ENCODE measurements at regions not wholly inside any gene's neighbourhood (a gene's known extent, or its start where the extent isn't known, plus 50 kb on each side); places are given as distances from the start of the nearest gene placed in this dataset.

DNA sequence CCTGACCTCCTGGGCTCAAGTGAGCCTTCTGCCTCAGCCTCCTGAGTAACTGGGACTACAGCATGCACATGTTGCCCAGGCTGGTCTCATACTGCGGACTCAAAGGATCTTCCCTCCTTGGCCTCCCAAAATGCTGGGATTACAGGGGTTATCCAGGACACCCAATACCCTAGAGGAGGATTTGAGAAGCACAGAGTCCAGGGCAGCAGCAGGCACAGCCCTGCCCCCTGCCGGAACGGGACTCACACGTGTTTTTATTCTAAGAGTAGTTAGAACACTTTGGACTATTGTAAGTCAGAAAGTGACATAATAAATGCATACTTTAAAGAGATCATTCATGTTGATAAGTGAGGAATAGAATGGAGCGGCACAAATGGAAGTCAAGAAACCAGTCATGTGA, 80.2 kb downstream of the C6orf118 start:
- Mint-ChIP-seq H3K9me3 (peaks cover 3% of the 10 kb centered on the region), H3K4me1 (no peaks in the 10 kb centered on the region), H3K27me3 (no peaks in the 10 kb centered on the region), H3K27ac (no peak overlapping the region), H3K36me3 (ENCODE audit: low read depth) (no peaks in the 10 kb centered on the region), H3K4me3 (no peak overlapping the region)
- DNase-seq, result no peak
- intact Hi-C loops (cut with micrococcal nuclease), result no loop called here

GRCh38 chr6:165227644-165228329, 81.6 kb downstream of the C6orf118 start:
- H3K27ac Mint-ChIP-seq, result no peak overlapping the region
- H3K4me1 Mint-ChIP-seq, result no peaks in the 10 kb centered on the region
- DNase-seq, result no peak
- no peak overlapping the region for H3K4me3 Mint-ChIP-seq
- no peaks in the 10 kb centered on the region for H3K27me3 Mint-ChIP-seq
- peaks cover 3% of the 10 kb centered on the region for H3K9me3 Mint-ChIP-seq
- H3K36me3 Mint-ChIP-seq (ENCODE audit: low read depth), result no peaks in the 10 kb centered on the region
- intact Hi-C loops (cut with micrococcal nuclease), result no loop called here

- Mint-ChIP-seq H3K27ac (no peak overlapping the region), H3K4me3 (no peak overlapping the region), H3K9me3 (peaks cover 3% of the 10 kb centered on the region), H3K27me3 (no peaks in the 10 kb centered on the region), H3K36me3 (ENCODE audit: low read depth) (no peaks in the 10 kb centered on the region), H3K4me1 (no peaks in the 10 kb centered on the region)
- intact Hi-C loops (cut with micrococcal nuclease), result no loop called here
- no peak for DNase-seq
These were observed 85.7 kb downstream of the C6orf118 start for GRCh38 chr6:165223736-165224135.

DNA sequence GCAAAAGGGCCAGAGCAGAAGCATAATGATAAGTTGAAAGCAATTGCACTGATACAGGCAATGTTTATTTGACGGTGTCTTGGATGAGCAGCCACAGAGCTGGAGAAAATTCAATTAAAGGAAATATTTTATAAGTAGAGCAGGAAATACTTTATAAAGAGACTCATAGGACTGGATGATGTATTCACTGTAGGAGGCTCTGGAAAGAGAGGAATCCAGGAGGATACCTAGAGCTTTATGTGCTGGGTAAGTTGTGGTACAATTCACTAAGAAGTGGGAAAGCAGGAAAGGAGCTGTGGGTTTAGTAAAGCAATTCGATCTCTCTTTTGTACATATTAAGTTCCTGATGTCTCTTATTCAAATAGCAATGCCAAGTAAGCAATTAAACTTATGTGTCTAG, 86.3 kb downstream of the C6orf118 start:
- DNase-seq, result no peak
- H3K27ac Mint-ChIP-seq, result no peak overlapping the region
- no peaks in the 10 kb centered on the region for H3K27me3 Mint-ChIP-seq
- H3K4me1 Mint-ChIP-seq, result no peaks in the 10 kb centered on the region
- no peak overlapping the region for H3K4me3 Mint-ChIP-seq
- peaks cover 3% of the 10 kb centered on the region for H3K9me3 Mint-ChIP-seq
- H3K36me3 Mint-ChIP-seq (ENCODE audit: low read depth), result no peaks in the 10 kb centered on the region
- intact Hi-C loops (cut with micrococcal nuclease), result no loop called here

DNA sequence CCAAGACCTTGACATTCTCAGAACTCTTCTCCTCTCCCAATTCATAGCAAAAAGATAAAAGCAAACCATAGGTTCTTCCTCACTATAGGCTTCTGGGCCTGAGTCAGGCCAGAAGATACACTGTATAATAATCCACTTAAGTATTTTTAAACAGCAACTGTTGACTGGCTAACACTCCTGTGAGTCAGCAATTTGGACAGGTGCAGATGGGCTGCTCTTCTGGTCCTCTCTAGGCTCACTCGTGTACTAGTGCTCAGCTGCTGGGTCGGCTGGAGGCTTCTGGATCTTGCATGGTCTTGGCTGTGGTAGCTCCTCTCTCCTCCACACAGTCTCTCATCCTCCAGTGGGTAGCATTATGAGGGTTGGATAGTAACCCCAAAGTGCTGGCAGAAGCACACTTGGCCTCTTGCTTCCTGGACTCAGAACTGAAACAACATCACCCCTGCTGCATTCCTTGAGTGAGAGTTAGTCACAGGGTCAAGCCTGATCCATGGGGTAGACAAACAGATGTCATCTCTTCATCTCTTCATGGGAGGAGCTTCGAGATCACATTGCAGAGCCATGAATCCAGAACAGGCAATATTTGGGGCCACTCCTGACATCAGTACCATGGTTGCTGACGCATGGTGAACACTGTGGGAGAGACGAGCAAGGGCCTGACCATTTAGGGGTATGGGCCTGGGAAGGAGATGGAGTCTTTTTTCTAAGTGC, 86.9 kb downstream of the C6orf118 start:
- Mint-ChIP-seq H3K9me3 (peaks cover 3% of the 10 kb centered on the region), H3K27me3 (no peaks in the 10 kb centered on the region), H3K36me3 (ENCODE audit: low read depth) (no peaks in the 10 kb centered on the region), H3K4me1 (no peaks in the 10 kb centered on the region), H3K27ac (no peak overlapping the region), H3K4me3 (no peak overlapping the region)
- intact Hi-C loops (cut with micrococcal nuclease), result no loop called here
- DNase-seq, result no peak

- Mint-ChIP-seq H3K9me3 (no peaks in the 10 kb centered on the region), H3K36me3 (ENCODE audit: low read depth) (no peaks in the 10 kb centered on the region), H3K4me3 (no peak overlapping the region), H3K4me1 (no peaks in the 10 kb centered on the region), H3K27ac (no peak overlapping the region), H3K27me3 (no peaks in the 10 kb centered on the region)
- no peak for DNase-seq
- intact Hi-C loops (cut with micrococcal nuclease), result no loop called here
These were observed 89.4 kb downstream of the C6orf118 start for GRCh38 chr6:165220045-165220444.

DNA sequence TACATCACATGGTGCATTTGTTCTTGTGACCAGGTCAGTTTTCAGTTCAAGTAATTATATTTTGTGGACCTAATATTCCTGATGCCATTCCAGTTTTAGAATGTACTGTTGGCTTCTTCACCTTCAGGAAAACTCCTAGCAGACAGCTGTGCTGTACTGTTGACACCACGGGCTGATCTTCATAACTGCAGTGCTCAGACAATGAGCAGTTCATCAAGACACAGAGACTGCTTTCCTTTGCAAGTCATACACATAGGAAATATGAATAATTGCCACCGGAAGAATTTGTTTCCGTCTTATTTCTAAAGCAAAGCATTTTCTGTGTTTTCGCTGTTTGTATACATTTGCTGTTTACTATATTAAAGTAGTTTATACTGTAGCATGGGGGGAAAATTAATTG, 89.8 kb downstream of the C6orf118 start:
- H3K4me1 Mint-ChIP-seq, result no peaks in the 10 kb centered on the region
- H3K9me3 Mint-ChIP-seq, result no peaks in the 10 kb centered on the region
- H3K27me3 Mint-ChIP-seq, result no peaks in the 10 kb centered on the region
- no peak overlapping the region for H3K27ac Mint-ChIP-seq
- intact Hi-C loops (cut with micrococcal nuclease), result no loop called here
- H3K36me3 Mint-ChIP-seq (ENCODE audit: low read depth), result no peaks in the 10 kb centered on the region
- no peak overlapping the region for H3K4me3 Mint-ChIP-seq
- DNase-seq, result no peak

- Mint-ChIP-seq H3K27me3 (no peaks in the 10 kb centered on the region), H3K36me3 (ENCODE audit: low read depth) (no peaks in the 10 kb centered on the region), H3K27ac (no peak overlapping the region), H3K4me1 (no peaks in the 10 kb centered on the region), H3K9me3 (no peaks in the 10 kb centered on the region), H3K4me3 (no peak overlapping the region)
- no peak for DNase-seq
- intact Hi-C loops (cut with micrococcal nuclease), result no loop called here
These were observed 90.6 kb downstream of the C6orf118 start for GRCh38 chr6:165218829-165219228.

DNA sequence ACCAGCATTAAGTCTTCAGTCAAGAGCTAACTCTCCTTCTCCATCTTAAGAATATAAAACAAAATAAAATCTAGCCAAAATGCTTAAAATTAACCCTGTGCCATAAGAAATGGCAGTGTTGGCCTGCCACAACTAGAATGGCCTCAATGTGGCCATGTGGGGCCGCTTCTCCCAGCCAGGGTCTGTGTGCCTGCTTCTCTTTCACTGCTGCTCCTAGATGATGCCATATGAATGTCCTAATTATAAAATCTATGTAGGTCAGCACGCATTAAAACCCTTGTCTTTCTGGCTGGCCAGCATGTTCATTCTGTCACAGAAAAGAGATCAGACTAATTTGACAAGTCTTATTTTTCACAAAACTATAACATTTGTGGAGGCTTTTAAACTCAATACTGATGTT, 102.6 kb downstream of the C6orf118 start:
- intact Hi-C loops (cut with micrococcal nuclease), result no loop called here
- H3K9me3 Mint-ChIP-seq, result peaks cover 9% of the 10 kb centered on the region
- no peaks in the 10 kb centered on the region for H3K27me3 Mint-ChIP-seq
- H3K4me3 Mint-ChIP-seq, result no peak overlapping the region
- DNase-seq, result no peak
- H3K4me1 Mint-ChIP-seq, result no peaks in the 10 kb centered on the region
- H3K36me3 Mint-ChIP-seq (ENCODE audit: low read depth), result no peaks in the 10 kb centered on the region
- H3K27ac Mint-ChIP-seq, result no peak overlapping the region

- no peaks in the 10 kb centered on the region for H3K4me1 Mint-ChIP-seq
- no peak overlapping the region for H3K4me3 Mint-ChIP-seq
- H3K9me3 Mint-ChIP-seq, result peaks cover 9% of the 10 kb centered on the region
- intact Hi-C loops (cut with micrococcal nuclease), result no loop called here
- H3K27ac Mint-ChIP-seq, result no peak overlapping the region
- no peaks in the 10 kb centered on the region for H3K36me3 Mint-ChIP-seq (ENCODE audit: low read depth)
- DNase-seq, result no peak
- no peaks in the 10 kb centered on the region for H3K27me3 Mint-ChIP-seq
These were observed 103.8 kb downstream of the C6orf118 start for GRCh38 chr6:165205632-165206031.

GRCh38 chr6:165204807-165205545, 104.4 kb downstream of the C6orf118 start:
- H3K36me3 Mint-ChIP-seq (ENCODE audit: low read depth), result no peaks in the 10 kb centered on the region
- H3K9me3 Mint-ChIP-seq, result peaks cover 11% of the 10 kb centered on the region

DNA sequence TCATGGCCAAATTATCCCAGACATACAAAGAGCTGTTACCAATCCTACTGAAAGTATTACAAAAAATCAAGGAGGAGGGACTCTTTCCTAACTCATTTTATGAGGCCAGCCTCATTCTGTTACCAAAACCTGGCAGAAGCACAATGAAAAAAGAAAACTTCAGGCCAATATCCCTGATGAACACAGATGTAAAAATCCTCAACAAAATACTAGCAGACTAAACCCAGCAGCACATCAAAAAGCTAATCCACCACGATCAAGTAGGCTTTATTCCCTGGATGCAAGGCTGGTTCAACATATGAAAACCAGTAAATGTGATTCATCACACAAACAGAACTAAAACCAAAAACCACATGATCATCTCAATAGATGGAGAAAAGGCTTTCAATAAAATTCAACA, 109.2 kb downstream of the C6orf118 start:
- H3K27me3 Mint-ChIP-seq, result no peaks in the 10 kb centered on the region
- H3K9me3 Mint-ChIP-seq, result peaks cover 11% of the 10 kb centered on the region
- DNase-seq, result no peak

More at GRCh38 chr6:165204807-165205545, 104.4 kb downstream of the C6orf118 start:
- Mint-ChIP-seq H3K27me3 (no peaks in the 10 kb centered on the region), H3K27ac (no peak overlapping the region), H3K4me1 (no peaks in the 10 kb centered on the region), H3K4me3 (no peak overlapping the region)
- intact Hi-C loops (cut with micrococcal nuclease), result no loop called here
- DNase-seq, result no peak

GRCh38 chr6:165191461-165191860, 117.9 kb downstream of the C6orf118 start:
- Mint-ChIP-seq H3K27me3 (no peaks in the 10 kb centered on the region), H3K4me3 (no peak overlapping the region), H3K4me1 (no peaks in the 10 kb centered on the region), H3K27ac (no peak overlapping the region), H3K36me3 (ENCODE audit: low read depth) (no peaks in the 10 kb centered on the region), H3K9me3 (no peaks in the 10 kb centered on the region)
- DNase-seq, result no peak
- intact Hi-C loops (cut with micrococcal nuclease), result no loop called here

More for the DNA sequence above, 109.2 kb downstream of the C6orf118 start:
- H3K36me3 Mint-ChIP-seq (ENCODE audit: low read depth), result no peaks in the 10 kb centered on the region
- H3K27ac Mint-ChIP-seq, result no peak overlapping the region
- no peaks in the 10 kb centered on the region for H3K4me1 Mint-ChIP-seq
- intact Hi-C loops (cut with micrococcal nuclease), result no loop called here
- H3K4me3 Mint-ChIP-seq, result no peak overlapping the region

DNA sequence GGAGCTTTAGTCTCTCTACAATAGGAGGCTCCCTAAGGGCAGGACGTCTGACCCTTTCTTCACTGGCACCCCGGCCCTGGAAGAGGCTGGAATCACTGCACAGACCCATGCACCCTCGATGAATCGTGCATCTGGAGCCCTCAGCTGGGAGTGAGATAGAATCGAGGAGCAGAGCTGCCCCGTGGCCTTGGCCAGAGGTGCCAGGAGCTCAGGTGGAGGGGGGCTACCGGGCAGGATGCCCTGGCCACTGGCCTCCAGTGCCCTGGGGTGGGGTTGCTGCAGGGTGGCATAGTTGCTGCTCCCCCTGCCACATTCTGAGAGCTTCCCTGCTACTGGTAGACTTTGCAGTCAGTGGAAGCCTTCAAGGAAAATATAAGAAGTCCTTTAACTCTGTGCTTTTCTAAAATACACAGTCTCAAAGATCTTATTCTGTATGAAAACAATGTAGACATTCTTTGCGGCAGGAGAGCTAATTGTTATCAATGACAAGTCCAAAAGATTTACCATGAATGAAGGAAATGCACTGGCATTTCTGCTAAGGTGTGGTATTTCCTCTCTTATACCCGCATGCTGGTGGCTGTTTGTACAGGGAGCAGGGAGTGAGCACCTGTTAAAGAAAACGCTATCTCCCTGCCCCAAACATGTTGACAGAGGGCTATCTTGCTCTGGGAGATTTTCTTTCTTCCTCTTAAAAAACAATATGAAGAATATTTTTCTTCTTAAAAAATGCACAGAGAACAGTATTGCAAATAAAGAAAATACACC, 122.8 kb downstream of the C6orf118 start:
- intact Hi-C loops (cut with micrococcal nuclease), result no loop called here
- no peaks in the 10 kb centered on the region for H3K27me3 Mint-ChIP-seq
- no peak overlapping the region for H3K27ac Mint-ChIP-seq
- no peak overlapping the region for H3K4me3 Mint-ChIP-seq
- peaks cover 3% of the 10 kb centered on the region for H3K9me3 Mint-ChIP-seq
- H3K36me3 Mint-ChIP-seq (ENCODE audit: low read depth), result no peaks in the 10 kb centered on the region
- no peaks in the 10 kb centered on the region for H3K4me1 Mint-ChIP-seq
- no peak for DNase-seq
